ENCODE measurements at regions not wholly inside any gene's neighbourhood (a gene's known extent, or its start where the extent isn't known, plus 50 kb on each side); places are given as distances from the start of the nearest gene placed in this dataset.

DNA sequence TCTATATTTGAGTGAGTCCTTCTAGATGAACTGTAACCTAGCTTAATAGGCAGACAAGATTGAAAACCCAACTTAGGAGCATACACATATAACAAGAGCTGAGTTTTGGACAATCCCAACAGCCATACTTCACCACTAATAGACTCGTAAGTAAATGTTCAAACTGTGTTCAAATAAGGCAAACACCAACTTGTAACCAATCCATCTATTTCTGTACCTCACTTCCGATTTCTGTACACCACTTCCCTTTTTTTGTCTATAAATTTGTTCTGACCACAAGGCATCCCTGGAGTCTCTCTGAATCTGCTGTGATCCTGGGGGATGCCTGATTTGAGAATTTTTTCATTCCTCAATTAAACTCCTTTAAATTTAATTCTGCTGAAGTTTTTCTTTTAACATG, 1149.1 kb upstream of the NRXN1 start:
- no peak overlapping the region for H3K4me3 ChIP-seq (ENCODE audit: control insufficient read depth, low read depth, low read length)
- no peak for DNase-seq (ENCODE audit: low read depth)
- TF ChIP-seq, protein P1, sequence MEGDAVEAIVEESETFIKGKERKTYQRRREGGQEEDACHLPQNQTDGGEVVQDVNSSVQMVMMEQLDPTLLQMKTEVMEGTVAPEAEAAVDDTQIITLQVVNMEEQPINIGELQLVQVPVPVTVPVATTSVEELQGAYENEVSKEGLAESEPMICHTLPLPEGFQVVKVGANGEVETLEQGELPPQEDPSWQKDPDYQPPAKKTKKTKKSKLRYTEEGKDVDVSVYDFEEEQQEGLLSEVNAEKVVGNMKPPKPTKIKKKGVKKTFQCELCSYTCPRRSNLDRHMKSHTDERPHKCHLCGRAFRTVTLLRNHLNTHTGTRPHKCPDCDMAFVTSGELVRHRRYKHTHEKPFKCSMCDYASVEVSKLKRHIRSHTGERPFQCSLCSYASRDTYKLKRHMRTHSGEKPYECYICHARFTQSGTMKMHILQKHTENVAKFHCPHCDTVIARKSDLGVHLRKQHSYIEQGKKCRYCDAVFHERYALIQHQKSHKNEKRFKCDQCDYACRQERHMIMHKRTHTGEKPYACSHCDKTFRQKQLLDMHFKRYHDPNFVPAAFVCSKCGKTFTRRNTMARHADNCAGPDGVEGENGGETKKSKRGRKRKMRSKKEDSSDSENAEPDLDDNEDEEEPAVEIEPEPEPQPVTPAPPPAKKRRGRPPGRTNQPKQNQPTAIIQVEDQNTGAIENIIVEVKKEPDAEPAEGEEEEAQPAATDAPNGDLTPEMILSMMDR (conservative IDR thresholded peaks at IDR 0.05; ENCODE audit: control insufficient read depth, insufficient read depth, low read depth, low read length), result no peak

DNA sequence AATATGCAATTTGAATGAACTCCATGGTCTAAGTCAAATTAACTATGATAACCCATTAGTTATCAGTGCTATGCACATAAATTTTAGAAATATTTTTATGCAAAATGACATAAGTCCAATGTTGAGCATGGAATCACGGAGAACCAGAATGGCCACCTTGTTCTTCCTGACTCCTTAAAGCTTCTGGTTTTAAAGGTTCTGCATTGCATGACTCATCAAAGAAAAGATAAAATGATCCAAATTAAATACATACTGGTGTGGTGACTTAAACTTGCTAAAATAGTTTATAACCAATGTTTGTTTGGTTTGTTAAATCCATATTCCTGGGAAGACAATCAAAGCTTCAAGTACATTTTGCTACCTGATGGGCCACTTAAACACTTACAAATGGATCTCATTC, 1146.9 kb upstream of the NRXN1 start:
- no peak for DNase-seq (ENCODE audit: low read depth)
- H3K4me3 ChIP-seq (ENCODE audit: control insufficient read depth, low read depth, low read length), result no peak overlapping the region
- TF ChIP-seq, protein P1 (conservative IDR thresholded peaks at IDR 0.05; ENCODE audit: control insufficient read depth, insufficient read depth, low read depth, low read length), result no peak

DNA sequence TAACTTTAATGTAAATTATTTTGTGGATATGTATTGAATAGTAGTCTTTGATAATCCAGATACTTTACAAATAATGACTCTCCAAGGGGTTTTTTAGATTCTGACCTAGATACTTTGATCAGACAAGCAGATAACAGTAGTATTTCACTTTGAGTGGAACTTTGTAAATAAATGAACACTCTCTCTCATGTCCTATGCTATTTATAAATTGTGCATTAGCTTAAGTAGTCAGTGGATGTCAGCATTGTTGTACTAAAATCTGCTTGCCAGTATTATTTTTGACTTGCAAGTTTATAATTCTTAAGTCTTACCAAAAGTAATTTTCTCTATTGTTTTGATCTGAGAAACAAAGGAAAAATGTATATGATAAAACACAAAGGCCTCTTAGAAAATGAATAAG, 1113.1 kb upstream of the NRXN1 start:
- H3K4me3 ChIP-seq (ENCODE audit: control insufficient read depth, low read depth, low read length), result no peak overlapping the region
- DNase-seq (ENCODE audit: low read depth), result peak; percentile 2
- TF ChIP-seq, protein P1 (conservative IDR thresholded peaks at IDR 0.05; ENCODE audit: control insufficient read depth, insufficient read depth, low read depth, low read length), result no peak

DNA sequence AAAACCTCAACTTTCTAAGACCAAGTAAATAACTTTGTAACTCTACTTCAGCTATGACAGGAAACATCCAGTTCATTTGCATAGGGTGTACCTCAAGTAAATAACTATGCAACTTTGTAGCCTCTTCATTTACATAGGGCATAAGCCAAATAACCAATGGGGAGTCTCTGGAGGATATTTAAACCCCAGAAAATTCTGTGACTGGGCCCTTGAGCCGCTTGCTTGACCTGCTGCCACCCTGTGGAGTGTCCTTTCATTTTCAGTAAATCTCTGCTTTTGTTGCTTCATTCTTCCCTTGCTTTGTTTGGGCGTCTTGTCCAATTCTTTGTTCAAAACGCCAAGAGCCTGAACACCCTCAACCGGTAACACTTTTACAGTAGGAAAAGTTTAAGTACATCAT, 1112.7 kb upstream of the NRXN1 start:
- H3K4me3 ChIP-seq (ENCODE audit: control insufficient read depth, low read depth, low read length), result no peak overlapping the region
- DNase-seq (ENCODE audit: low read depth), result peak; percentile 1
- TF ChIP-seq, protein P1 (conservative IDR thresholded peaks at IDR 0.05; ENCODE audit: control insufficient read depth, insufficient read depth, low read depth, low read length), result no peak

DNA sequence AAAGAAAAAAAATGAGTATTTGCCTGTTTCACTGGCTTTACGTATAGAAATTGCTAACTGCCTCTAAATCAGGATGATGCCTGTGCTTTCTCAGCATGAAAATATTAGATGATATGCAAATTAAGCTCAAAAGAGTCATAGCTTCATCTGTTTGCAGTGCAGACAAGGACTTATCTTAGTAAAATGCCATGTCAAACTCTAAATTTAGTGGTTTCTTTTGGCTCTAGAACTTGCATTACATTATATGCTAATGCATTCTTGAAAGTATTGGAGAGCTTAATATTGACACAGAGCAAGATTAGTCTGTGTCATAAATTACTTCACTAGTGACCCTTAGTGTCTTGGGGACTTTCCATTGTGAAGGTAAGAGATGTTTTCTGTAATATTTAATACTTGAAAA, 1109.1 kb upstream of the NRXN1 start:
- TF ChIP-seq, protein P1 (conservative IDR thresholded peaks at IDR 0.05; ENCODE audit: control insufficient read depth, insufficient read depth, low read depth, low read length), result no peak
- H3K4me3 ChIP-seq (ENCODE audit: control insufficient read depth, low read depth, low read length), result no peak overlapping the region
- DNase-seq (ENCODE audit: low read depth), result no peak

DNA sequence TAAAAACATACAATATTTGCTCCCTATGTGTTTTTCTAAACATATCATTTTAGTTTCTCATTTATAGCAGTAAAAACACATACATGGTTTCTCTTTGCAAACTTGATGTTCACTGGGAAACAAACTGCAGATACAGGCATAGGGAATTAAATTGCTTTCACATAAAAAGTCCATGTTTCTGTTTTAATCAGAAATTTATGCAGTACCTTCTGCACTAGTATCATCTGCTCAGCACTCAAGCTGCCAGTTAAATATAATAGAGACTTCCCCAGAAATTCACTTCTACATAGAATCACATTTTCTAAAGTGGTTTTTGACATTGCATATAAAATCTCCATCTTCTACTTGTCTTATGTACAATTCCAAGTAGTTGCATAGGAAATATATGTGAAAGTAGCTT, 1107.3 kb upstream of the NRXN1 start:
- DNase-seq (ENCODE audit: low read depth), result no peak
- no peak overlapping the region for H3K4me3 ChIP-seq (ENCODE audit: control insufficient read depth, low read depth, low read length)
- TF ChIP-seq, protein P1 (conservative IDR thresholded peaks at IDR 0.05; ENCODE audit: control insufficient read depth, insufficient read depth, low read depth, low read length), result no peak

DNA sequence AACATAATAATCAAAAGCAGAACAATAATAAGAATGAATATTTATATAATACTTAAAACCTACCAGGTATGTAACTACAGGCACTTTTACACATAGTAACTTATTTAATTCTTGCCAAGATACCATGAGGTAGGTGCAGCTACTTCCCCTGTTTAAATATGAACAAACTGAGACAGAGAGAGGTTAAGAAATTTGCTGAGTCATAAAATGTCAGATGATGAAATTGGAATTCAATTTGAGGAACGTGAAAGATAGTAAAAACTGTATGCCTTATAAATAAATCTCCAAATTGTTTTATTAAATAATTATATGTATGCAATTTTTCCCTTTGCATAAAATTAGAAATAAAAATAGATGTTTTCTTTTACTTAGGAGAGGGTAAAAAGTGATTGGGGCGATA, 1103.3 kb upstream of the NRXN1 start:
- DNase-seq (ENCODE audit: low read depth), result peak; percentile 40

More for the DNA sequence above, 1103.3 kb upstream of the NRXN1 start:
- H3K4me3 ChIP-seq (ENCODE audit: control insufficient read depth, low read depth, low read length), result no peak overlapping the region
- TF ChIP-seq, protein P1 (conservative IDR thresholded peaks at IDR 0.05; ENCODE audit: control insufficient read depth, insufficient read depth, low read depth, low read length), result no peak
